GM19043 (cell line): ENCODE measurements at regions not wholly inside any gene's neighbourhood (a gene's known extent, or its start where the extent isn't known, plus 50 kb on each side); places are given as distances from the start of the nearest gene placed in this dataset.

Experiments
- ATAC-seq: cut with Tn5 transposase; IDR thresholded peaks from one replicate; pipeline ENCODE4 v1.9.1; 2021; ENCODE audit warnings: low read depth; ENCODE audit not compliant: unreplicated experiment

GRCh38 chr22:48578138-48579042, 1249.3 kb downstream of the BRD1 start:
- ATAC-seq = no peak

GRCh38 chr22:48577691-48578090, 1250.0 kb downstream of the BRD1 start:
- no peak for ATAC-seq

- no peak for ATAC-seq
Observed at GRCh38 chr22:48577014-48577690, 1250.5 kb downstream of the BRD1 start.

GRCh38 chr22:48576333-48577013, 1251.2 kb downstream of the BRD1 start:
- no peak for ATAC-seq

GRCh38 chr22:48575618-48576332, 1251.9 kb downstream of the BRD1 start:
- no peak for ATAC-seq

- no peak for ATAC-seq
Observed at GRCh38 chr22:48574776-48575617, 1252.7 kb downstream of the BRD1 start.

GRCh38 chr22:48573766-48574165, 1253.9 kb downstream of the BRD1 start:
- ATAC-seq = no peak

- no peak for ATAC-seq
Observed at GRCh38 chr22:48572951-48573350, 1254.7 kb downstream of the BRD1 start.

- no peak for ATAC-seq
Observed at GRCh38 chr22:48570912-48571311, 1256.8 kb downstream of the BRD1 start.

GRCh38 chr22:48569476-48570233, 1258.0 kb downstream of the BRD1 start:
- ATAC-seq = no peak

- no peak for ATAC-seq
Observed at GRCh38 chr22:48568736-48569330, 1258.8 kb downstream of the BRD1 start.

GRCh38 chr22:48567213-48567975, 1260.3 kb downstream of the BRD1 start:
- no peak for ATAC-seq

- ATAC-seq = no peak
Observed at GRCh38 chr22:48566741-48567140, 1260.9 kb downstream of the BRD1 start.

- ATAC-seq = no peak
Observed at GRCh38 chr22:48565901-48566501, 1261.7 kb downstream of the BRD1 start.

- ATAC-seq = no peak
Observed at GRCh38 chr22:48564995-48565394, 1262.7 kb downstream of the BRD1 start.

- no peak for ATAC-seq
Observed at GRCh38 chr22:48563966-48564330, 1263.7 kb downstream of the BRD1 start.

- ATAC-seq = no peak
Observed at GRCh38 chr22:48563118-48563965, 1264.3 kb downstream of the BRD1 start.
